ENCODE measurements at regions not wholly inside any gene's neighbourhood (a gene's known extent, or its start where the extent isn't known, plus 50 kb on each side); places are given as distances from the start of the nearest gene placed in this dataset.

DNA sequence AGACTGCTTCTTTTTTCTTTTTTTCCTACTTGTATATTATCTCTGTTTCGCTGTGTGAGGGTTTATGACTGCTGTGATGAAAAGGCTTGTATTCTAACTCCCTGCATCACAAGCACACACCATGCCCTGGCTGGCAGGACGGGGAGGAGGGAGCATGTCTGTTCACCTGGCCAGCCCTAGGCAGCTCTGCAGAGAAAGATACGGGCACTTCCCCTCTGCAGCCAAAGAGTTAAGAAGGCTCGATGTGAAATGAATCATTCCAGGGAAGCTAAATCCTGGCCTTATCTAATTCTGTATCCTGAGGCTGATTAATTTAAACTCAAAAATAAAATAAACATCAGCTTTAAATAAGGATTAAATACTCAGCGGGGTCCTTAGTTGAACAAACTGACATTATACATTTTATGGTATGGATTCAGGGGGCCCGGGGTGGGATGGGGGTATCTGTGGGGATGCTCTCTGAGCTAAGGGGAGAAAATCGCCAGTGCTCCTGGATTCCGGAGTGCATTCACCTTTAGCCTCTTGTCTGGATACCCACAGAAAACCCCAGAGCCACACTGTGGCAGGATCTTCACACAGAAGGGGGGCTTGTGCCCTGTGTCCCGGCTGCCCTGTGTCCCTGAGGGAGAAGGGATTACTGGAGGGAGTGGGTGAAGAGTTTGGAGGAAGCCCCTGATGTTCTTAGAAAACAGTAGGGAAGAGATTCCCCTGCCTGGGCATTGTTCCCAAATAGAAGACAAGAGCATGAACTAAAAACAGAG is 321.5 kb downstream of the NPHP4 start:
- TF ChIP-seq, protein P1, sequence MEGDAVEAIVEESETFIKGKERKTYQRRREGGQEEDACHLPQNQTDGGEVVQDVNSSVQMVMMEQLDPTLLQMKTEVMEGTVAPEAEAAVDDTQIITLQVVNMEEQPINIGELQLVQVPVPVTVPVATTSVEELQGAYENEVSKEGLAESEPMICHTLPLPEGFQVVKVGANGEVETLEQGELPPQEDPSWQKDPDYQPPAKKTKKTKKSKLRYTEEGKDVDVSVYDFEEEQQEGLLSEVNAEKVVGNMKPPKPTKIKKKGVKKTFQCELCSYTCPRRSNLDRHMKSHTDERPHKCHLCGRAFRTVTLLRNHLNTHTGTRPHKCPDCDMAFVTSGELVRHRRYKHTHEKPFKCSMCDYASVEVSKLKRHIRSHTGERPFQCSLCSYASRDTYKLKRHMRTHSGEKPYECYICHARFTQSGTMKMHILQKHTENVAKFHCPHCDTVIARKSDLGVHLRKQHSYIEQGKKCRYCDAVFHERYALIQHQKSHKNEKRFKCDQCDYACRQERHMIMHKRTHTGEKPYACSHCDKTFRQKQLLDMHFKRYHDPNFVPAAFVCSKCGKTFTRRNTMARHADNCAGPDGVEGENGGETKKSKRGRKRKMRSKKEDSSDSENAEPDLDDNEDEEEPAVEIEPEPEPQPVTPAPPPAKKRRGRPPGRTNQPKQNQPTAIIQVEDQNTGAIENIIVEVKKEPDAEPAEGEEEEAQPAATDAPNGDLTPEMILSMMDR (IDR thresholded peaks at IDR 0.05; ENCODE audit: low read length, missing control alignments) = no peak
- no peak overlapping the region for H3K4me3 ChIP-seq (replicated peaks; ENCODE audit: low read depth, low read length)
- DNase-seq (ENCODE audit: low read depth) = no peak

DNA sequence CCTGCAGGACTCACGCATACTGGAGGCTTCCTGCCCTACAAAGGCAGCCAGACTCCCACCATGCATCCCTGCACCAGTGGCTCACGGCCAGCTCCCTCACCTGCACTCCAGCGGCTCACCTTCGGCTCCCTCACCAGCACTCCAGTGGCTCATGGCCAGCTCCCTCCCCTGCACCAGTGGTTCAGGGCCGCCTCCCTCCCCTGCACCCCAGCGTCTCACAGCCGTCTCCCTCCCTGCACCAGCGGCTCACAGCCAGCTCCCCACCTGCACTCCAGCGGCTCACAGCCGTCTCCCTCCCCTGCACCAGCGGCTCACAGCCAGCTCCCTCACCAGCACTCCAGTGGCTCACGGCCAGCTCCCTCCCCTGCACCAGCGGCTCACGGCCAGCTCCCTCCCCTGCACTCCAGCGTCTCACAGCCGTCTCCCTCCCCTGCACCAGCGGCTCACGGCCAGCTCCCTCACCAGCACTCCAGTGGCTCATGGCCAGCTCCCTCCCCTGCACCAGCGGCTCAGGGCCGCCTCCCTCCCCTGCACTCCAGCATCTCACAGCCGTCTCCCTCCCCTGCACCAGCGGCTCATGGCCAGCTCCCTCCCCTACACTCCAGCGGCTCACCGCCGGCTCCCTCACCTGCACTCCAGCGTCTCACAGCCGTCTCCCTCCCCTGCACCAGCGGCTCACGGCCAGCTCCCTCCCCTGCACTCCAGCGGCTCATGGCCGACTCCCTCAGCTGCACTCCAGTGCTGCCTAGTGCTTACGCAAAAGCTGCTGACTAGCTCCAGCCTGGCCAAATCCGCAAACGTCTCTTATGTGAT is 324.5 kb downstream of the NPHP4 start:
- H3K4me3 ChIP-seq (replicated peaks; ENCODE audit: low read depth, low read length) = no peak overlapping the region
- TF ChIP-seq, protein P1 (IDR thresholded peaks at IDR 0.05; ENCODE audit: low read length, missing control alignments) = no peak
- no peak for DNase-seq (ENCODE audit: low read depth)

DNA sequence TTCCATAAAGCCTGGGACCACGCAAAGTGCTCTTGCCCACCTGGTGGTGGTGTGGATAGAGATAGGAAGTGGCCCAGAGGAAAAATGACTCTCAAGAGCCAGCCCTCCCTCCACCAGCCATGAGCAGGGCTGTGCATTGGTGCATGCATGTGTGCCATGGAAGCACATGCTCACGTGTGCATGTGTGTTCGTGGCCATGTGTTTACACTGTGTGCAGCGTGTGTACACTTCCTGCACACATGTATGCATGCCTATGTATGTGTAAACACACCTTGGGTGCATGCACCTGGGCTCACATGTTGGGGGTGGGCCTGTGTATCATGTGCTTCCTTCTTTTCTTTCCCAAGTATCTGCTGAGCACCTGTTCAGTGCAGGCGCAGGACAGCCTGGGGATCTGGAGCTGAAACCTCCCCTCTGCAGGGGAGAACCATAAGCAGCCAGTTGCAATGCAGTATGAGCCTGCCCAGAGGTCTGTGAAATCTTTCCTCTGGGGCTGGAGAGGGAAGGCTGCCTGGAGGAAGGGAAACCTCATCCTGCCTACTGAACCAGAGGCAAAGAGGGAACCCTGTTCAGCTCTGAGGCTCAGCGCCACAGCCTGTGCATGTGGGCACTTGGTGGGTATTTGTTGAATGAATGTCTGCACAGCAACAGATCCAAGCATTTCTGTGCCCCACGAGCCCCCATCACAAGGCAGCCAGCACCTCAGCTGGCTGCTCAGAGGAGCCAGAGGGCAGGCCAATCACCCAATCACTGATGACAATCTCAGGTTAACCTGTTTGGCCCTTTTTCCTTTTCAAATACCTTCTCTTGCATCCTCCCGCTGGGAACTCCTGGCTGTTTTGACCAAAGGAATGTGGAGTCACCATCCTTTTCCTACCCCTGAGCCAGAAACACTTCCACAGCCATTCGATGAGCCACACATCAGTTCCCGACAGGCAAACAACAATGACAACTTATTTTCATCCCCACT is 327.0 kb downstream of the NPHP4 start:
- no peak for DNase-seq (ENCODE audit: low read depth)
- H3K4me3 ChIP-seq (replicated peaks; ENCODE audit: low read depth, low read length) = no peak overlapping the region
- TF ChIP-seq, protein P1 (IDR thresholded peaks at IDR 0.05; ENCODE audit: low read length, missing control alignments) = no peak

DNA sequence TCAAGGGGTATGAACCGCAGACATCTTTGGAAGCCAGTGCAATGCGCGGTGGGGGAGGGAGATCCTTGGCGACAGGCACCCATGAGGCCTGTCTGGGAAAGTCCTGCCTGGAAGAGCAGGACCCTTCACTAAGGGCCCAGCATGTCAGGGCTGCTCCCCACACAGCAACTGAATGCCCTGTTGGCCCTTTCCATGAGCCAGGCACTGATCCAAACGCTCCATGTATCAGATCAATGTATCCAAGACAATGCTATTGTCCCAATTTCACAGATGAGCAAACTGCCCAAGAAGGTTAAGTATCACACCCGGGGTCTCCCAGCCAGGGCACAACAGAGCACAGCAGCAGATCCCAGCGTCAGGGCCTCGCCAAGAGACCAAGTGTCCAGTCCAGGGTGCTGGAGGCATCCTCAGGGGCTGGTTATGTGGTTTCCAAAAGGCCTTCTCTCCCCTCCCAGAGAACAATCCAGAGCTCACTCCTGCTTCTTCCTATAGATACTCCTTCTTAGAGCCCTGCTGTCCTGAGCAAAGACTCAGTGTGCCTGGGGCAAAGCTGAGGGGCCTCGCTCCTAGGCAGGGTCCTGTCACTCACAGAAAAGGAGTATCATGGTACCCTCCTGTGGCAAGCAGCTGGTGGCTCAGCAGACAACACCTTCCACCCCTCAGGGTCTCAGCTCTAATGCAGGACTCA is 328.0 kb downstream of the NPHP4 start:
- DNase-seq (ENCODE audit: low read depth) = no peak
- no peak overlapping the region for H3K4me3 ChIP-seq (replicated peaks; ENCODE audit: low read depth, low read length)
- TF ChIP-seq, protein P1 (IDR thresholded peaks at IDR 0.05; ENCODE audit: low read length, missing control alignments) = no peak

DNA sequence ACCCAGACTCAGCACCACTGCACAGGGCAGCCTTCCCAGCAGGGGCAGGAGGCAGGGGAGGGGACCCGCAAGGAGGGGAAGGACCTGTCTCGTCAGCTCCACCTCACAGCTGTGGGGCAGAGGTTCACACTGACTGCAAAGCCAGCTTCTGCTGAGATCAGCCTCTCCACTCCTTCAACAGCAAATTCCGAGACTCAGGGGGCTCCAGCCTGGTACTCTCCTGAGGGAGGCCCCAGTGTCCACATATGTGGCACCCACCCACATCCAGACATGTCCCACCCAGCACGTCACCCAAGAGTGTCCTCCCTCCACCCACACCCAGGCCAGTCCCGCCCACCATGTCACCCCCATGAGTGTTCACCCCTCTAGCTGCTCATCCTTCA is 329.5 kb downstream of the NPHP4 start:
- TF ChIP-seq, protein P1 (IDR thresholded peaks at IDR 0.05; ENCODE audit: low read length, missing control alignments) = no peak
- no peak overlapping the region for H3K4me3 ChIP-seq (replicated peaks; ENCODE audit: low read depth, low read length)
- DNase-seq (ENCODE audit: low read depth) = no peak

DNA sequence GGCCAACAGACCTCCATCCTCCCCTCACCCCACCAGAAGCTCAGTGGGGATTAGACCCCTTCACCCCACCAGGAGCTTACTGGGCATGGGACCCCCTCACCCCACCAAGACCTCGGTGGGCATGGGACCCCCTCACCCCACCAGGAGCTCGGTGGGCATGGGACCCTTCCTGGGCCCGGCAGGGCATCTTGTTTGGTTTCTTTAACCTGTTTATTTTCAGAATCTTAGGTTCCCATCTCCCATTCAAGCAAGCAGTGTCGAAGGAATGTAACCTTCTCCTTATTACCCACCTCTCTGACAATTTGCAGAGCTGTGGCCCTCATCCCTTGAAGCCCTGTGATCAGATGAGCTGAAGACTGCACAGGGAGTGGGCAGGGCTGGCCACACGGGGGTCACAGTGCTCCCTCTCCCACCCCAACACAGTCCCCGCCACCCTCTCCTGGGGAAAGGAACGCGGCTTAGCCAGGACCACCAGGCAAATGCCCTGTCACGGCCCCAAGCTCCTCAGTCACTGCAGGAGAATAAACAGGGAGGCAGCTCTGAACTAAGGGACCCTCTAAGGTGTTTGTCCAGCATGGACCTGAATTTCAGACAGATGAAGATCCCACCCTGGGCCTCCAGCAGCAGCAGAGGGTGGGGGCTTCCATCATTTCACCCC is 330.0 kb downstream of the NPHP4 start:
- DNase-seq (ENCODE audit: low read depth) = no peak
- TF ChIP-seq, protein P1 (IDR thresholded peaks at IDR 0.05; ENCODE audit: low read length, missing control alignments) = no peak
- H3K4me3 ChIP-seq (replicated peaks; ENCODE audit: low read depth, low read length) = no peak overlapping the region

All from fibroblast of pulmonary artery (primary cell).